OCI-LY3 (cell line): ENCODE measurements at regions not wholly inside any gene's neighbourhood (a gene's known extent, or its start where the extent isn't known, plus 50 kb on each side); places are given as distances from the start of the nearest gene placed in this dataset.

Experiments used
- H2AFZ ChIP-seq: fragments of 200-600, 300-600 bp; shearing (Covaris generic); 2 replicates; pipeline ENCODE4 v1.6.0; 2014; ENCODE audit warnings: antibody characterized with exemption, low read depth, low read length
- H3K27ac ChIP-seq: fragments of 200-600, 300-600 bp; sonication (generic); 2 replicates; pipeline ENCODE4 v1.5.1; 2014; ENCODE audit warnings: mild to moderate bottlenecking, low read length, moderate library complexity, mixed read lengths
- H3K27me3 ChIP-seq: fragments of 200-600, 300-600 bp; sonication (generic); 2 replicates; pipeline ENCODE4 v1.6.1; 2014; ENCODE audit warnings: low read depth, low read length, mixed read lengths
- H3K36me3 ChIP-seq: fragments of 200-600, 300-600 bp; sonication (generic); replicated peaks from 2 replicates; pipeline ENCODE3; 2014; ENCODE audit warnings: low read depth, low read length, mixed read lengths
- H3K4me1 ChIP-seq: fragments of 300-600, 200-600 bp; sonication (generic); 2 replicates; pipeline ENCODE4 v1.6.1; 2014; ENCODE audit warnings: low read length, mixed read lengths
- H3K4me2 ChIP-seq: fragments of 200-600, 300-600 bp; sonication (generic); 2 replicates; pipeline ENCODE4 v1.6.1; 2014; ENCODE audit warnings: low read length, mixed read lengths
- H3K4me3 ChIP-seq: fragments of 300-600, 200-600 bp; sonication (generic); 2 replicates; pipeline ENCODE4 v1.5.1; 2014; ENCODE audit warnings: antibody characterized with exemption, mild to moderate bottlenecking, low read length, moderate library complexity
- H3K79me2 ChIP-seq: fragments of 300-600, 200-600 bp; shearing (Covaris generic); 2 replicates; pipeline ENCODE4 v1.6.1; 2014; ENCODE audit warnings: mild to moderate bottlenecking, low read length, mixed read lengths
- H3K9ac ChIP-seq: fragments of 300-600, 200-600 bp; shearing (Covaris generic); 2 replicates; pipeline ENCODE4 v1.6.0; 2014; ENCODE audit warnings: mild to moderate bottlenecking, low read length, moderate library complexity
- H3K9me3 ChIP-seq: fragments of 200-600, 300-600 bp; shearing (Covaris generic); 2 replicates; pipeline ENCODE4 v1.6.1; 2014; ENCODE audit warnings: low read length, mixed read lengths; ENCODE audit not compliant: insufficient read depth
- H4K20me1 ChIP-seq: fragments of 200-600, 300-600 bp; sonication (generic); 2 replicates; pipeline ENCODE4 v1.6.1; 2016; ENCODE audit warnings: low read length, mixed read lengths; ENCODE audit not compliant: insufficient read depth
- EZH2phosphoT487 ChIP-seq: fragments of 200-600 bp; shearing (Covaris generic); IDR thresholded peaks from 2 replicates; pipeline ENCODE4 v1.6.1; 2018; ENCODE audit warnings: antibody characterized with exemption, mixed run types, low read depth
- TF ChIP-seq, protein P1 (sequence below): fragments of 200-600, 300-600 bp; sonication (generic); IDR thresholded peaks from 2 replicates; pipeline ENCODE4 v1.5.1; 2014; ENCODE audit warnings: antibody characterized with exemption, low read length, low read depth

DNA sequence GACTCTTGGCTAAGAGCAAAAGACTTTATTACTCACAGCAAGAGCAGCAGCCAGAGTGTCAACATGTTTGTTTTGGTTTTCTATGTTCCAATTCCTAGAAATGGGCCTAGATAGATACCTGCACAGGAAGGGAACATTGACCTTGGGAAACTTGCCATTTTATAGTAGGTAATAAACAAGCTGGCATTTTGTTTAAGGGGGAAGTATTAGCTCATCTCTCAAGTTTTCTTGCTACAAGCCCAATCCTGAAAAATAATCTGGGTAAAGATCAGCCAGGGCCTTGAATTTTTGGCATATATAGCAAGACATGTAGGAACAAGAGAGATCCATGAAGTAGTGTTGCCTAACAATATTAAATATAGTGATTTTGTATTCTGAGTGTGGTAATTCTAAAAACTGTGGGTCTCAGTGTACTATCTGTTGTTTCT is 51.4 kb upstream of the RGL1 start:
- no peaks in the 10 kb centered on the region for H3K9me3 ChIP-seq
- TF ChIP-seq EZH2phosphoT487, result no peak
- TF ChIP-seq, protein P1, sequence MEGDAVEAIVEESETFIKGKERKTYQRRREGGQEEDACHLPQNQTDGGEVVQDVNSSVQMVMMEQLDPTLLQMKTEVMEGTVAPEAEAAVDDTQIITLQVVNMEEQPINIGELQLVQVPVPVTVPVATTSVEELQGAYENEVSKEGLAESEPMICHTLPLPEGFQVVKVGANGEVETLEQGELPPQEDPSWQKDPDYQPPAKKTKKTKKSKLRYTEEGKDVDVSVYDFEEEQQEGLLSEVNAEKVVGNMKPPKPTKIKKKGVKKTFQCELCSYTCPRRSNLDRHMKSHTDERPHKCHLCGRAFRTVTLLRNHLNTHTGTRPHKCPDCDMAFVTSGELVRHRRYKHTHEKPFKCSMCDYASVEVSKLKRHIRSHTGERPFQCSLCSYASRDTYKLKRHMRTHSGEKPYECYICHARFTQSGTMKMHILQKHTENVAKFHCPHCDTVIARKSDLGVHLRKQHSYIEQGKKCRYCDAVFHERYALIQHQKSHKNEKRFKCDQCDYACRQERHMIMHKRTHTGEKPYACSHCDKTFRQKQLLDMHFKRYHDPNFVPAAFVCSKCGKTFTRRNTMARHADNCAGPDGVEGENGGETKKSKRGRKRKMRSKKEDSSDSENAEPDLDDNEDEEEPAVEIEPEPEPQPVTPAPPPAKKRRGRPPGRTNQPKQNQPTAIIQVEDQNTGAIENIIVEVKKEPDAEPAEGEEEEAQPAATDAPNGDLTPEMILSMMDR, result no peak
- no peaks in the 10 kb centered on the region for H3K4me1 ChIP-seq
- no peaks in the 10 kb centered on the region for H3K79me2 ChIP-seq
- no peaks in the 10 kb centered on the region for H3K27me3 ChIP-seq
- H3K4me3 ChIP-seq, result no peak overlapping the region
- H4K20me1 ChIP-seq, result no peaks in the 10 kb centered on the region
- no peak overlapping the region for H3K9ac ChIP-seq
- no peak overlapping the region for H2AFZ ChIP-seq
- no peak overlapping the region for H3K4me2 ChIP-seq
- no peak overlapping the region for H3K27ac ChIP-seq
- H3K36me3 ChIP-seq, result no peaks in the 10 kb centered on the region

DNA sequence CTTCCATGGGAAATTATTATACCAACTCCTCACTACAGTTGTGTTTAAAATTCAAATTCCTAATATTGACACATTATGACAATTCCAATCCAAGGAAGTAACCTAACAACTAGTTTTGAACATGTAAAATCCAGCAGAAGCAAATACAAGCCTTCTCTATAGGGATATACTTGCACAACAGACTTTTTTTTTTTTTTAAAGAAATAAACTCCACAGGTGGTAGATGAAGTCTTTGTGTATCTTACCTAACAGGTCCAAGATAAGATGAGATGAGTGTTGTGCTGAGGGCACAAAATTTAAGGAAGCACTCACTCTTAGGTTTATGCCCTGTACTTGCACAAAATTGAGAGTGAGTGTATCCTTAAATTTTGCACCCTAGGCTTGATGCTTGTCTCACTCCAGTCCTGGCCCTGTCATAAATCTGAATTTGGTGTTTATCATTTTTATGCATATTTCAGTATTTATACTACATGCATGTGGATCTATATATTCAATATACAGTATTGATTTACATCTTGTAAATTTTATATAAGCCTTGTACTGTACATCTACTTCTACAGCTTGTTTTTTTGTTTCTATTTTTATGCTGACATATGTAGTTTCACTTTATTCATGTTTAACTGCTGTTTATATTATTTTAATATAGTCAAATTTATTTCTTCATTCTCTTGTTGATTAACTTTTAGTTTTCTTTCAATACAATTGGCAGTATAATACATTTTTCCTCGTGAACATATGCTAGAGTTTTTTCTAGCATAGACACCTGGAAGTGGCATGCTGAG is 60.6 kb upstream of the RGL1 start:
- Histone ChIP-seq H3K4me3 (no peak overlapping the region), H3K27ac (no peak overlapping the region), H3K36me3 (no peaks in the 10 kb centered on the region), H3K9me3 (no peaks in the 10 kb centered on the region), H3K79me2 (no peaks in the 10 kb centered on the region), H2AFZ (no peak overlapping the region), H3K4me2 (no peak overlapping the region), H3K27me3 (no peaks in the 10 kb centered on the region), H4K20me1 (no peaks in the 10 kb centered on the region), H3K4me1 (no peaks in the 10 kb centered on the region), H3K9ac (no peak overlapping the region)
- no peak for TF ChIP-seq EZH2phosphoT487
- TF ChIP-seq, protein P1, result no peak

DNA sequence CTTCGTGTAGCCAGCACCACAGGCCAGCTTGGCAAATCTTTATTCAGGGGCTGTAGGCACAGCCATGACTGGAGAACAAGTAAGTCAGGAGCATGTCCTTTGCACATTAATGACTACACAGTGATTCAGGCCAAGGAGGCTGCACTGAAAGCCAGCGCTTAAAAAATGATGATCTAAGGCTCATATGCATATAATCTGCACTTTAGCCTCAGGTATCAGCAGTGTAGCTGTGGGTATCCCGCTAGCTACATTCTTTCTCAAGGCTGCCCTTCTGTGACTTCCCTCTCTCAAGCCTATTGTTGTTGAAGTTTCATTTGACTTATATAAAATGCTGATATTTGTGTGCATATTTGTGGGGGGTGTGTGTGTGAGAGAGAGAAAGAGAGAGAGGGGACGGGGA is 62.6 kb upstream of the RGL1 start:
- Histone ChIP-seq H3K27ac (no peak overlapping the region), H4K20me1 (no peaks in the 10 kb centered on the region), H3K9ac (no peak overlapping the region), H3K36me3 (no peaks in the 10 kb centered on the region), H3K9me3 (no peaks in the 10 kb centered on the region), H3K27me3 (no peaks in the 10 kb centered on the region), H3K4me3 (no peak overlapping the region), H2AFZ (no peak overlapping the region), H3K4me1 (no peaks in the 10 kb centered on the region), H3K79me2 (no peaks in the 10 kb centered on the region), H3K4me2 (no peak overlapping the region)
- TF ChIP-seq EZH2phosphoT487, result no peak

DNA sequence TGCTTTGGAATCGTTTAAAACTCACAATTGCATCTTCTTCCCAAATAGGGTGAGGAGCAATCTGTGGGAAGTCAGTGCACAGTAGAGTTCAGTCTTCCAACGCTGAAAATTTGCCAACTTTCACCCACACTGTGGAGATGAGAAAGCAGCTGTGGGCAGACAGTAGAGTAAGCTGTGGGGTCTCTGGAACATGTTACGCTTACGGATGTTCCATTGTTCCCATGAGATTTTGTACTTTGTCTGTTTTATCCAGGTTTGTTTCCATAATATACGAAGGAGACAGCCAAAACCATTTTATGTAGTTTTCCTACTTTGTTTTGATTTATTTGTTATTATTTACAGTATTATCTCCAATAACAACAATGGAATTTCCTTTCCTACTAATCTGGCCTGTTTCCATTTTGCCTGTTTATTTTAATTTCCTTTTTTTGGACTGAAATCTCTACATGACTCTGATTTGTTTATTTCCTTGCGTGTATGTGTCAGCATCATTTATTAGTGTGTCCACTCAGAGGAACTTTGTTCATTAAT is 65.1 kb upstream of the RGL1 start:
- H3K79me2 ChIP-seq, result no peaks in the 10 kb centered on the region
- no peak overlapping the region for H3K9ac ChIP-seq
- H4K20me1 ChIP-seq, result no peaks in the 10 kb centered on the region
- no peaks in the 10 kb centered on the region for H3K9me3 ChIP-seq
- H3K4me3 ChIP-seq, result no peak overlapping the region
- H2AFZ ChIP-seq, result no peak overlapping the region
- no peaks in the 10 kb centered on the region for H3K4me1 ChIP-seq
- TF ChIP-seq, protein P1, result no peak
- TF ChIP-seq EZH2phosphoT487, result no peak
- H3K4me2 ChIP-seq, result no peak overlapping the region
- H3K36me3 ChIP-seq, result no peaks in the 10 kb centered on the region
- no peak overlapping the region for H3K27ac ChIP-seq
- peaks cover 5% of the 10 kb centered on the region; the same call in 1 of the 2 replicates for H3K27me3 ChIP-seq
